GM11168 (cell line): ENCODE measurements at regions not wholly inside any gene's neighbourhood (a gene's known extent, or its start where the extent isn't known, plus 50 kb on each side); places are given as distances from the start of the nearest gene placed in this dataset.

Source experiments
- in situ Hi-C: fragments of 300-500 bp; cut with MboI; formaldehyde crosslinking; loops from one replicate; pipeline ENCODE4 v1.12.0; 2022; ENCODE audit warnings: low sequenced_read_pairs; ENCODE audit not compliant: unreplicated experiment

GRCh38 chr9:28915202-28915930 lies 1342.1 kb upstream of the C9orf72 start:
- in situ Hi-C loops = no loop called here

- in situ Hi-C loops = no loop called here
These were observed 1343.1 kb upstream of the C9orf72 start for GRCh38 chr9:28916348-28916747.

- in situ Hi-C loops = no loop called here
These were observed 1348.7 kb upstream of the C9orf72 start for GRCh38 chr9:28921857-28922500.

- in situ Hi-C loops = no loop called here
These were observed 1349.6 kb upstream of the C9orf72 start for GRCh38 chr9:28922891-28923290.

GRCh38 chr9:28923351-28923750 lies 1350.1 kb upstream of the C9orf72 start:
- in situ Hi-C loops = no loop called here

- in situ Hi-C loops = no loop called here
These were observed 1351.9 kb upstream of the C9orf72 start for GRCh38 chr9:28925157-28925556.

- in situ Hi-C loops = no loop called here
These were observed 1353.0 kb upstream of the C9orf72 start for GRCh38 chr9:28926306-28926705.

- in situ Hi-C loops = no loop called here
These were observed 1354.4 kb upstream of the C9orf72 start for GRCh38 chr9:28927691-28928090.

GRCh38 chr9:28929433-28929832 lies 1356.2 kb upstream of the C9orf72 start:
- in situ Hi-C loops = no loop called here

GRCh38 chr9:28930766-28931165 lies 1357.5 kb upstream of the C9orf72 start:
- in situ Hi-C loops = no loop called here

GRCh38 chr9:28934111-28934510 lies 1360.8 kb upstream of the C9orf72 start:
- in situ Hi-C loops = no loop called here

- in situ Hi-C loops = no loop called here
These were observed 1365.7 kb upstream of the C9orf72 start for GRCh38 chr9:28938981-28939380.

- in situ Hi-C loops = no loop called here
These were observed 1368.6 kb upstream of the C9orf72 start for GRCh38 chr9:28941856-28942255.

GRCh38 chr9:28942941-28943340 lies 1369.7 kb upstream of the C9orf72 start:
- in situ Hi-C loops = no loop called here

GRCh38 chr9:28946648-28947047 lies 1373.4 kb upstream of the C9orf72 start:
- in situ Hi-C loops = no loop called here

- in situ Hi-C loops = no loop called here
These were observed 1378.7 kb upstream of the C9orf72 start for GRCh38 chr9:28951945-28952344.

- in situ Hi-C loops = no loop called here
These were observed 1383.0 kb upstream of the C9orf72 start for GRCh38 chr9:28956116-28956880.

GRCh38 chr9:28960602-28961001 lies 1387.3 kb upstream of the C9orf72 start:
- in situ Hi-C loops = no loop called here

GRCh38 chr9:28961623-28962022 lies 1388.3 kb upstream of the C9orf72 start:
- in situ Hi-C loops = no loop called here

- in situ Hi-C loops = no loop called here
These were observed 1393.9 kb upstream of the C9orf72 start for GRCh38 chr9:28967226-28967625.

GRCh38 chr9:28970241-28970654 lies 1397.0 kb upstream of the C9orf72 start:
- in situ Hi-C loops = no loop called here
